ENCODE measurements at regions not wholly inside any gene's neighbourhood (a gene's known extent, or its start where the extent isn't known, plus 50 kb on each side); places are given as distances from the start of the nearest gene placed in this dataset.

GRCh38 chr15:99508311-99508645 lies 57.5 kb upstream of the MEF2A start:
- no peak for TF ChIP-seq EP300 (IDR thresholded peaks at IDR 0.05; ENCODE audit: borderline replicate concordance in 1 of 2, control insufficient read depth in 1 of 2, low read depth in 2 of 2, low read length in 2 of 2)
- TF ChIP-seq EZH2 (IDR thresholded peaks at IDR 0.05; ENCODE audit: borderline replicate concordance, control insufficient read depth, low read depth, low read length), result no peak
- TF ChIP-seq, protein P1, sequence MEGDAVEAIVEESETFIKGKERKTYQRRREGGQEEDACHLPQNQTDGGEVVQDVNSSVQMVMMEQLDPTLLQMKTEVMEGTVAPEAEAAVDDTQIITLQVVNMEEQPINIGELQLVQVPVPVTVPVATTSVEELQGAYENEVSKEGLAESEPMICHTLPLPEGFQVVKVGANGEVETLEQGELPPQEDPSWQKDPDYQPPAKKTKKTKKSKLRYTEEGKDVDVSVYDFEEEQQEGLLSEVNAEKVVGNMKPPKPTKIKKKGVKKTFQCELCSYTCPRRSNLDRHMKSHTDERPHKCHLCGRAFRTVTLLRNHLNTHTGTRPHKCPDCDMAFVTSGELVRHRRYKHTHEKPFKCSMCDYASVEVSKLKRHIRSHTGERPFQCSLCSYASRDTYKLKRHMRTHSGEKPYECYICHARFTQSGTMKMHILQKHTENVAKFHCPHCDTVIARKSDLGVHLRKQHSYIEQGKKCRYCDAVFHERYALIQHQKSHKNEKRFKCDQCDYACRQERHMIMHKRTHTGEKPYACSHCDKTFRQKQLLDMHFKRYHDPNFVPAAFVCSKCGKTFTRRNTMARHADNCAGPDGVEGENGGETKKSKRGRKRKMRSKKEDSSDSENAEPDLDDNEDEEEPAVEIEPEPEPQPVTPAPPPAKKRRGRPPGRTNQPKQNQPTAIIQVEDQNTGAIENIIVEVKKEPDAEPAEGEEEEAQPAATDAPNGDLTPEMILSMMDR (IDR thresholded peaks at IDR 0.05 in 2 of 3, conservative IDR thresholded peaks at IDR 0.05 in 1 of 3; ENCODE audit: control insufficient read depth in 2 of 3, extremely low read depth in 1 of 3, insufficient read depth in 1 of 3, low read depth in 3 of 3, low read length in 3 of 3), result no peak
- TF ChIP-seq ESRRA (IDR thresholded peaks at IDR 0.05; ENCODE audit: low read length), result no peak
- no peak for TF ChIP-seq POLR2AphosphoS2 (IDR thresholded peaks at IDR 0.05; ENCODE audit: low read depth, low read length)
- TF ChIP-seq, protein P2, sequence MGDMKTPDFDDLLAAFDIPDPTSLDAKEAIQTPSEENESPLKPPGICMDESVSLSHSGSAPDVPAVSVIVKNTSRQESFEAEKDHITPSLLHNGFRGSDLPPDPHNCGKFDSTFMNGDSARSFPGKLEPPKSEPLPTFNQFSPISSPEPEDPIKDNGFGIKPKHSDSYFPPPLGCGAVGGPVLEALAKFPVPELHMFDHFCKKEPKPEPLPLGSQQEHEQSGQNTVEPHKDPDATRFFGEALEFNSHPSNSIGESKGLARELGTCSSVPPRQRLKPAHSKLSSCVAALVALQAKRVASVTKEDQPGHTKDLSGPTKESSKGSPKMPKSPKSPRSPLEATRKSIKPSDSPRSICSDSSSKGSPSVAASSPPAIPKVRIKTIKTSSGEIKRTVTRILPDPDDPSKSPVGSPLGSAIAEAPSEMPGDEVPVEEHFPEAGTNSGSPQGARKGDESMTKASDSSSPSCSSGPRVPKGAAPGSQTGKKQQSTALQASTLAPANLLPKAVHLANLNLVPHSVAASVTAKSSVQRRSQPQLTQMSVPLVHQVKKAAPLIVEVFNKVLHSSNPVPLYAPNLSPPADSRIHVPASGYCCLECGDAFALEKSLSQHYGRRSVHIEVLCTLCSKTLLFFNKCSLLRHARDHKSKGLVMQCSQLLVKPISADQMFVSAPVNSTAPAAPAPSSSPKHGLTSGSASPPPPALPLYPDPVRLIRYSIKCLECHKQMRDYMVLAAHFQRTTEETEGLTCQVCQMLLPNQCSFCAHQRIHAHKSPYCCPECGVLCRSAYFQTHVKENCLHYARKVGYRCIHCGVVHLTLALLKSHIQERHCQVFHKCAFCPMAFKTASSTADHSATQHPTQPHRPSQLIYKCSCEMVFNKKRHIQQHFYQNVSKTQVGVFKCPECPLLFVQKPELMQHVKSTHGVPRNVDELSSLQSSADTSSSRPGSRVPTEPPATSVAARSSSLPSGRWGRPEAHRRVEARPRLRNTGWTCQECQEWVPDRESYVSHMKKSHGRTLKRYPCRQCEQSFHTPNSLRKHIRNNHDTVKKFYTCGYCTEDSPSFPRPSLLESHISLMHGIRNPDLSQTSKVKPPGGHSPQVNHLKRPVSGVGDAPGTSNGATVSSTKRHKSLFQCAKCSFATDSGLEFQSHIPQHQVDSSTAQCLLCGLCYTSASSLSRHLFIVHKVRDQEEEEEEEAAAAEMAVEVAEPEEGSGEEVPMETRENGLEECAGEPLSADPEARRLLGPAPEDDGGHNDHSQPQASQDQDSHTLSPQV (IDR thresholded peaks at IDR 0.05), result no peak
- no peak for TF ChIP-seq SMC3 (IDR thresholded peaks at IDR 0.05; ENCODE audit: borderline replicate concordance, low read length)
- no peak for TF ChIP-seq CEBPB (IDR thresholded peaks at IDR 0.05; ENCODE audit: borderline replicate concordance in 1 of 2, low read depth in 2 of 2, low read length in 2 of 2)
